Mesodermal cell (in vitro differentiated cells): ENCODE measurements at regions not wholly inside any gene's neighbourhood (a gene's known extent, or its start where the extent isn't known, plus 50 kb on each side); places are given as distances from the start of the nearest gene placed in this dataset.
"Not testable (repeated sequence)": the region's sequence is repeated elsewhere in the genome, so short reads cannot be mapped to it uniquely, and the experiment has no call there.

Source experiments
- H3K27ac ChIP-seq: 2 replicates; pipeline ENCODE4 v1.7.0; 2013; ENCODE audit warnings: mild to moderate bottlenecking, low read depth, low read length, moderate library complexity; ENCODE audit not compliant: severe bottlenecking
- H3K36me3 ChIP-seq: 2 replicates; pipeline ENCODE4 v1.7.1; 2013; ENCODE audit warnings: mild to moderate bottlenecking, low read length, moderate library complexity; ENCODE audit not compliant: control insufficient read depth, insufficient read depth
- H3K4me1 ChIP-seq: one replicate; pipeline ENCODE4 v1.7.1; 2013; ENCODE audit warnings: mild to moderate bottlenecking, low read length; ENCODE audit not compliant: insufficient read depth, control insufficient read depth, poor library complexity, severe bottlenecking
- H3K4me3 ChIP-seq: 2 replicates; pipeline ENCODE4 v1.7.0; 2013; ENCODE audit warnings: low read length, control low read depth, mild to moderate bottlenecking; ENCODE audit not compliant: insufficient read depth, poor library complexity, severe bottlenecking; ENCODE audit errors: extremely low read depth
- H3K9me3 ChIP-seq: 2 replicates; pipeline ENCODE4 v1.7.1; 2013; ENCODE audit warnings: mild to moderate bottlenecking, low read length, moderate library complexity; ENCODE audit not compliant: control insufficient read depth
- WGBS, 2 experiments: methylation state at CpG; one replicate each; pipeline ENCODE4 v1.1.5; 2013; ENCODE audit warnings: missing lambda C conversion rate in 2 of 2; ENCODE audit not compliant: insufficient coverage in 2 of 2; 5-methylcytosine and 5-hydroxymethylcytosine counted together

DNA sequence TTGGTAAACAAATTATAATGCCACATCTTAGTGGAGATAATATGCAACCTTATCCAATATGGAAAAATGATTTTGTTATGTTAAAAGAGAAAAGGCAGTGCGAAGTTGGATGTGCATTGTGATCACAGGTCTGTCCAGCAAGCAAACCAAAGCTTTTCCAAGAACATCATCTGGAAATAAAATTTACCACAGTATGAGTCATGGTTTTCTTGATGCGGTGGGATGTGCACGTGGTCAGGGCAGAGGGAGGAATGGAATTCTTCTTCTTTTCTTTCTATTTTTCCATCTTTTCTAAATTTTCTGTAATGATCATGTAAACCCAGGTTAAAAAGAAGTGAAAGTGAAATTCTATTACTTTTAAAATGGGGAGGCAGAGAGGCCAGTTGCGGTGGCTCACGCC is 169.8 kb downstream of the C11orf91 start:
- Histone ChIP-seq H3K9me3 (peaks cover 5% of the 10 kb centered on the region), H3K4me3 (no peak overlapping the region), H3K36me3 (no peaks in the 10 kb centered on the region), H3K4me1 (no peaks in the 10 kb centered on the region), H3K27ac (no peak overlapping the region)
- 100% methylated on average over 2 of the region's 5 CpGs; no CpG with 5 or more reads in 1 of the 2 experiments for whole genome bisulfite sequencing, 2 experiments

GRCh38 chr11:33529461-33529860 is 171.2 kb downstream of the C11orf91 start:
- Histone ChIP-seq H3K9me3 (peaks cover 5% of the 10 kb centered on the region), H3K4me1 (no peaks in the 10 kb centered on the region), H3K4me3 (no peak overlapping the region), H3K36me3 (no peaks in the 10 kb centered on the region), H3K27ac (no peak overlapping the region)
- WGBS, 2 experiments, result 100% methylated on average over 1 of the region's 2 CpGs

DNA sequence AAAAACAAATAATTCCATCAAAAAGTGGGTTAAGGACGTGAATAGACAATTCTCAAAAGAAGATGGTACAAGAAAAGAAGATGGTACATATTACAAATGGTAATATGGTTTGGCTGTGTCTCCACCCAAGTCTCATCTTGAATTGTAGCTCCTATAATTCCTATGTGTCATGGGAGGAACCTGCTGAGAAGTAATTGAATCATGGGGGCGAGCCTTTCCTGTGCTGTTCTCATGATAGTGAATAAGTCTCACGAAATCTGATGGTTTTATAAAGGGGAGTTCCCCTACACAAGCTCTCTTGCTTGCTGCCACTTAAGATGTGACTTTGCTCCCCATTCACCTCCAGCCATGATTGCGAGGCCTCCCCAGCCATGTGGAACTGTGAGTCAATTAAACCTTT is 172.9 kb downstream of the C11orf91 start:
- WGBS, 2 experiments, result 71 to 100% methylated on average over 1 of the region's 4 CpGs
- H3K4me1 ChIP-seq, H3K9me3 ChIP-seq, H3K4me3 ChIP-seq, H3K36me3 ChIP-seq, H3K27ac ChIP-seq: not testable (repeated sequence)

GRCh38 chr11:33525789-33526188 is 174.8 kb downstream of the C11orf91 start:
- no peaks in the 10 kb centered on the region for H3K36me3 ChIP-seq
- no peaks in the 10 kb centered on the region for H3K4me1 ChIP-seq
- peaks cover 5% of the 10 kb centered on the region for H3K9me3 ChIP-seq
- H3K27ac ChIP-seq, result no peak overlapping the region
- H3K4me3 ChIP-seq, result no peak overlapping the region
- WGBS, 2 experiments, result 78 to 87% methylated on average over 4 of the region's 4 CpGs

GRCh38 chr11:33521384-33521783 is 179.2 kb downstream of the C11orf91 start:
- Histone ChIP-seq H3K4me3 (no peak overlapping the region), H3K4me1 (no peaks in the 10 kb centered on the region), H3K27ac (no peak overlapping the region), H3K9me3 (no peaks in the 10 kb centered on the region), H3K36me3 (no peaks in the 10 kb centered on the region)
- 82 to 100% methylated on average over 1 to 3 of the region's 3 CpGs for WGBS, 2 experiments

DNA sequence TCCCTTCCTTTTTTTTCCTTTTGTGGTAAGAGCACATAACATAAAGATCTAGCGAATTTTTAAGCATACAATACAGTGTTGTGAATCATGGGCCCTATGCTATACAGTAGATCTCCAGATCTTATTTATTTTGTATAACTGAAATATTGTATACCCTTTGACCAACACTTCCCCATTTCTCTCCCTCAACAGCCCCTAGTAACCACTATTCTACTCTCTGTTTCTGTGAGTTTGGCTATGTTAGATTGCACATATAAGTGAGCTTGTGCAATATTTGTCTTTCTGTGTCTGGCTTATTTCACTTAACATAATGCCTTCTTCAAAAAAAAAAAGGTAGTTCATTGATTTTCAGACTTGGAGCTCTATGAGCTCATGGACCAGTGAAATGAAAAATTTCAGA is 180.5 kb downstream of the C11orf91 start:
- no CpG with 5 or more reads among the region's 1 CpG for WGBS, 2 experiments
- Histone ChIP-seq H3K36me3 (no peaks in the 10 kb centered on the region), H3K4me3 (no peak overlapping the region), H3K4me1 (no peaks in the 10 kb centered on the region), H3K27ac (no peak overlapping the region), H3K9me3 (no peaks in the 10 kb centered on the region)

DNA sequence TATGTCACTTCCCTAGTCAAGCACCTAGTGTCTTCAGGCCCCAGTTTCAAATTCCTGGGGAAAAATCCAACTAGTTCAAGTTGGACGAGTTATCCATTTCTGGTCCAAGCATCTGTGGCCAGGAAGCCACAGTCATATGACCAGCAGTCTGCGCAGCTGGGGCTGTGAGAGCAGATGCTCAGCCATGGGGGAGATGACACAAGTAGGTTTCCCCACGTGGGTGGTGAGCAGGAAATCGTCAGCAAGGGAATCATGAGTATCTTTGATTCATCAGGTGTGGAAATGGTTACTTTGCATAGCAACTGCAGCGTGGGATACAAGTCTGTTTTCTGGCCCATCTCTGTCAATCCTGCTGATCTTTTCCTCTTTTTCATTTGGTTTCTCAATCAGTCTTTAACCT is 185.3 kb downstream of the C11orf91 start:
- H3K27ac ChIP-seq, result no peak overlapping the region
- 76 to 86% methylated on average over 5 of the region's 5 CpGs for WGBS, 2 experiments
- H3K9me3 ChIP-seq, result no peaks in the 10 kb centered on the region
- no peaks in the 10 kb centered on the region for H3K36me3 ChIP-seq
- H3K4me1 ChIP-seq, result no peaks in the 10 kb centered on the region
- no peak overlapping the region for H3K4me3 ChIP-seq

DNA sequence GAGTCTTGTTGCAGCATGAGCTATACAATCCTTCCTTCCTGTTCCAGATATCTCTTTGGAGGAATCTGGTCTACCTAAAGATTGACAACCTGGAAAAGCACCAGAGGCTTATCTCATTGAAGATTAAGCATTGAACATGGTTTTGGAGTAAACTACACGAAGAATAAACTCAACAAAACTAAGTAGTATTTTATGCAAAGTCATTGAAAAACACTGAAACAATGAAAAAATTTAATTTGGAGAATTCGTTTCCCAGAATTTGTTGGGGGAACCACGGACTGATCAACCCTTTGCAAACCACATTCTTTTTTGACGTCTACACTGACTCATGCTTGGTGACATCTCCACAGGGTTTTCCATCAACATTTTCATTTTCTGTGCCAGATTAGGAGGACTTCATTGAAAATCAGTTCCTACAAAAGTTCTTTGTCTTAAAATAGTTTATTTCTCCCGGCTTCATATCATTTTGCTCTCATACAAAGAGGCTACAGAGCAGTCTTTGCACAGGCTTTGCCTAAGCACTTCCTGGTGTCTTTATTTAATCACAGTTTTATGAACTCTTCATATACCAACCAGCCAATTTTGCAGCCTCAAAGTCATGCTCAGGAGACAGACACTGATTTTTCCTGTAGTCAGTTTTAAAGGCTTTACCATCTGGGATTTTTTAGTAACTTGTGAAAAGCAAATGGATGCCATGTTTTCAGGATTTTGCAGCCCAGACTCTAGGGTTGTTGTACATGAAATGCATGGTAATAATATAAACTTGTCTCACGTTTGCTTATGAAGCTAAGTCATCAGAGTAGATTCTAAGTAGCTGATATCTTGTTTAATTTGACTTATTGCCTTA is 186.3 kb downstream of the C11orf91 start:
- WGBS, 2 experiments, result 86 to 90% methylated on average over 5 of the region's 6 CpGs
- Histone ChIP-seq H3K36me3 (no peaks in the 10 kb centered on the region), H3K4me3 (no peak overlapping the region), H3K4me1 (no peaks in the 10 kb centered on the region), H3K27ac (no peak overlapping the region), H3K9me3 (no peaks in the 10 kb centered on the region)

DNA sequence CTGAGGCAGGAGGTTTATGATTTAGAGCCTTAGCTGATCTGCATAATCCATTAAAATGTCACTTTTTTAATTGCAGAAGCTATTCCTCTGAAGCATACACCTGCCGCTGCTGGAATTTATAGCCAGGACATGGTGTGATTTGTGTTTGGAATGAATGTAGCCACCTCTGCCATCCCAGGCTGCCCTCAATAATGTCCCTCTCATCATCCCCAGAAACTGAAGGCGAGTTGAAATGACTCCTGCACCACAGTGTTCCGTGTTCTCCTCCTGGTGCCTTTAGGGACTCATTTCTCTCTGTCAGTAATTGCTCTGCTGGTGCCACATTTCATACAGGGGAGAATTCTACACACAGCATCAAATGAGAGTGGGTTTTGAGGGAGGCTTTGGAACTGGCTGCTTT is 191.0 kb downstream of the C11orf91 start:
- no peaks in the 10 kb centered on the region for H3K36me3 ChIP-seq
- WGBS, 2 experiments, result 72 to 100% methylated on average over 1 to 2 of the region's 3 CpGs
- no peak overlapping the region for H3K27ac ChIP-seq
- H3K4me3 ChIP-seq, result no peak overlapping the region
- no peaks in the 10 kb centered on the region for H3K9me3 ChIP-seq
- peaks cover 3% of the 10 kb centered on the region for H3K4me1 ChIP-seq

DNA sequence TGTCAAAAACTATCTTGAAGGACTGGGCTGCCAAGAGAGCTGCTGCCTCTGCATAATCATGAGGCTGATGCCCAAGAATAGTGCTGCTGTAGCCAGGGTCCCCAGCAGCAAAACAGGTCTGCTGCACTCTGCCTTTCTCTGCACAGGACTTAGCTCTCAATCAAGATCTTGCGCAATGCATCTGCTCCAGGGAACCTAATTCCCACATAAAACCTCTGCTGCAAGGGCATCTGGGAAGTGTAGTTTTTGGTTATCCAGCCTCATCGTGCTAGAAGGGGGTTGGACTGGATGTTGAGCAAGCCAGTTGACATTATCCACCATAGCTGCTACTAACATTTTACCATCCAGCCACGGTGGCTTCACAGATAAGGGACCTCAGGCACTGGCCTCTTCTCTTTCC is 192.7 kb downstream of the C11orf91 start:
- peaks cover 3% of the 10 kb centered on the region for H3K4me1 ChIP-seq
- H3K4me3 ChIP-seq, result no peak overlapping the region
- no peaks in the 10 kb centered on the region for H3K9me3 ChIP-seq
- no peak overlapping the region for H3K27ac ChIP-seq
- no peaks in the 10 kb centered on the region for H3K36me3 ChIP-seq
- 50 to 80% methylated on average over 1 to 2 of the region's 3 CpGs for WGBS, 2 experiments

GRCh38 chr11:33507356-33507755 is 193.3 kb downstream of the C11orf91 start:
- no peaks in the 10 kb centered on the region for H3K9me3 ChIP-seq
- no peaks in the 10 kb centered on the region for H3K36me3 ChIP-seq
- WGBS, 2 experiments, result 90 to 93% methylated on average over 2 of the region's 3 CpGs
- H3K4me1 ChIP-seq, result peaks cover 3% of the 10 kb centered on the region
- no peak overlapping the region for H3K27ac ChIP-seq
- H3K4me3 ChIP-seq, result no peak overlapping the region
